HG02623 (cell line): ENCODE measurements at regions not wholly inside any gene's neighbourhood (a gene's known extent, or its start where the extent isn't known, plus 50 kb on each side); places are given as distances from the start of the nearest gene placed in this dataset.
"Not testable (repeated sequence)": the region's sequence is repeated elsewhere in the genome, so short reads cannot be mapped to it uniquely, and the experiment has no call there.

ENCODE experiments used
- ATAC-seq: cut with Tn5 transposase; IDR thresholded peaks from one replicate; pipeline ENCODE4 v1.9.1; 2021; ENCODE audit warnings: moderate library complexity; ENCODE audit not compliant: unreplicated experiment

GRCh38 chr19:27720155-27720554, 1492.8 kb downstream of the UQCRFS1 start:
- no peak for ATAC-seq

- no peak for ATAC-seq
These were observed 1493.9 kb downstream of the UQCRFS1 start for GRCh38 chr19:27719034-27719433.

- ATAC-seq = no peak
These were observed 1494.7 kb downstream of the UQCRFS1 start for GRCh38 chr19:27718234-27718633.

- ATAC-seq = no peak
These were observed 1495.1 kb downstream of the UQCRFS1 start for GRCh38 chr19:27717825-27718224.

- ATAC-seq = no peak
These were observed 1496.0 kb downstream of the UQCRFS1 start for GRCh38 chr19:27716922-27717321.

- ATAC-seq = no peak
These were observed 1498.1 kb downstream of the UQCRFS1 start for GRCh38 chr19:27714857-27715256.

- ATAC-seq = no peak
These were observed 1503.5 kb downstream of the UQCRFS1 start for GRCh38 chr19:27709496-27709895.

GRCh38 chr19:27708986-27709385, 1504.0 kb downstream of the UQCRFS1 start:
- not testable (repeated sequence) for ATAC-seq

GRCh38 chr19:27707026-27707425, 1505.9 kb downstream of the UQCRFS1 start:
- ATAC-seq = not testable (repeated sequence)

- ATAC-seq = no peak
These were observed 1507.1 kb downstream of the UQCRFS1 start for GRCh38 chr19:27705896-27706295.

- ATAC-seq = no peak
These were observed 1518.4 kb downstream of the UQCRFS1 start for GRCh38 chr19:27694361-27695055.

- no peak for ATAC-seq
These were observed 1521.0 kb downstream of the UQCRFS1 start for GRCh38 chr19:27691991-27692390.

- no peak for ATAC-seq
These were observed 1523.2 kb downstream of the UQCRFS1 start for GRCh38 chr19:27689734-27690241.

GRCh38 chr19:27684293-27684692, 1528.7 kb downstream of the UQCRFS1 start:
- no peak for ATAC-seq

GRCh38 chr19:27681972-27682371, 1531.0 kb downstream of the UQCRFS1 start:
- no peak for ATAC-seq

GRCh38 chr19:27679905-27680304, 1533.0 kb downstream of the UQCRFS1 start:
- no peak for ATAC-seq

GRCh38 chr19:27679399-27679798, 1533.6 kb downstream of the UQCRFS1 start:
- ATAC-seq = no peak

- no peak for ATAC-seq
These were observed 1536.1 kb downstream of the UQCRFS1 start for GRCh38 chr19:27676877-27677276.

- no peak for ATAC-seq
These were observed 1536.6 kb downstream of the UQCRFS1 start for GRCh38 chr19:27676334-27676733.

- ATAC-seq = no peak
These were observed 1537.2 kb downstream of the UQCRFS1 start for GRCh38 chr19:27675771-27676170.

- no peak for ATAC-seq
These were observed 1538.2 kb downstream of the UQCRFS1 start for GRCh38 chr19:27674701-27675100.

GRCh38 chr19:27673986-27674385, 1539.0 kb downstream of the UQCRFS1 start:
- no peak for ATAC-seq
